ENCODE measurements at regions not wholly inside any gene's neighbourhood (a gene's known extent, or its start where the extent isn't known, plus 50 kb on each side); places are given as distances from the start of the nearest gene placed in this dataset.

DNA sequence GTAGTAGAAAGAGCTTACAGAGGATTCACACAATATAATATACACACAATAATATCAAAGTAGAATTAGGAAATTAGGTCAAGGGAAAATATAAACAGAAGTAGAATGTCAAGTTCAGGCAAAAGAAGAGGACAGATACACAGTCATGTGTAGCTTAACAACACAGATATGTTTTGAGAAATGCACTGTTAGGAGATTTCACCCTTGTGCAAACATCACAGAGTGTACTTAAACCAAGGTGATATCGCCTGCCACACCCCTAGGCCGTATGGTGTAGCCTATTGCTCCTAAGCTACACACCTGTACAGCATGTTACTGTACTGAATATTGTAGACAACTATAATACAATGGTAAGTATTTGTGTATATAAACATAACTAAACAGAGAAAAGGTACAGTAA is 110.0 kb upstream of the EDNRA start:
- TF ChIP-seq CTCF (IDR thresholded peaks at IDR 0.05; ENCODE audit: borderline replicate concordance, insufficient read depth, low read depth, low read length), result no peak
- H3K4me3 ChIP-seq (ENCODE audit: low read depth, low read length), result no peak overlapping the region

DNA sequence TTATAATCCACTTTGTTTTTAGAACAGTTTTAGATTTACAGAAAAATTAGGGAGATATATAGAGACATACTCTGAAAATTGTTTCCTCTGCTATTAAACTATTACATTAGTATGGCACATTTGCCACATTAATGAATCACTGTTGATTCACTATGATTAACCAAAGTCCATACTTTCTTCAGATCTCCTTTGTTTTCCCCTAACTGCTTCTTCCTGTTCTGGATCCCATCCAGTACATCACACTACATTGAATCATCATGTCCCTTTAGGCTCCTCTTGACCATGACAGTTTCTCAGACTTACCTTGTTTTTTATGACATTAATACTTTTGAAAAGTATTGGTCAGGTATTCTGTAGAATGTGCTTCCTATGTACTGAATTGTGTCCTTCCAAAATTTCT is 109.2 kb upstream of the EDNRA start:
- no peak overlapping the region for H3K4me3 ChIP-seq (ENCODE audit: low read depth, low read length)
- TF ChIP-seq CTCF (IDR thresholded peaks at IDR 0.05; ENCODE audit: borderline replicate concordance, insufficient read depth, low read depth, low read length), result no peak

GRCh38 chr4:147378780-147379179 is 102.1 kb upstream of the EDNRA start:
- no peak overlapping the region for H3K4me3 ChIP-seq (ENCODE audit: low read depth, low read length)
- no peak for TF ChIP-seq CTCF (IDR thresholded peaks at IDR 0.05; ENCODE audit: borderline replicate concordance, insufficient read depth, low read depth, low read length)

DNA sequence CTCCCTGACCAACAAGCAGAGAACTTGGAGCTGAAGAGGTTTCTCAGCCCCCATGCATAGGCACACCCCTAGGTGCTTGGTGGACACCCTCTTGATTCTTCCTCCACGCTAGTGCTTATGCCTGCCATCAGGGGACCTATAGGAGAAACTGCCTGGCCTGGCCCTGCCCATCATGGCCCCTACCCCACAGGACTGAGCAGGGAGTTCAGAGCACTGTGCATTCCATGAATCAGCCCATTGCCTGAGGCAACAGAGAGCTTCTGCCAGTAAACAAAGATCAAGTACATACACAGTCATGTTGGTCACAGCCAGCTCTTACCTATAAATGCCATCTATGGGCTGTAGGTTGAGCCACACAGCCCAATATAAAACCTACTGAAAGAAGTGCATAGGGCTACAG is 99.1 kb upstream of the EDNRA start:
- no peak overlapping the region for H3K4me3 ChIP-seq (ENCODE audit: low read depth, low read length)
- no peak for TF ChIP-seq CTCF (IDR thresholded peaks at IDR 0.05; ENCODE audit: borderline replicate concordance, insufficient read depth, low read depth, low read length)

- TF ChIP-seq CTCF (IDR thresholded peaks at IDR 0.05; ENCODE audit: borderline replicate concordance, insufficient read depth, low read depth, low read length), result no peak
- no peak overlapping the region for H3K4me3 ChIP-seq (ENCODE audit: low read depth, low read length)
Measured at GRCh38 chr4:147388018-147388417, 92.9 kb upstream of the EDNRA start.

- no peak overlapping the region for H3K4me3 ChIP-seq (ENCODE audit: low read depth, low read length)
- TF ChIP-seq CTCF (IDR thresholded peaks at IDR 0.05; ENCODE audit: borderline replicate concordance, insufficient read depth, low read depth, low read length), result no peak
Measured at GRCh38 chr4:147396105-147396504, 84.8 kb upstream of the EDNRA start.

- no peak overlapping the region for H3K4me3 ChIP-seq (ENCODE audit: low read depth, low read length)
- TF ChIP-seq CTCF (IDR thresholded peaks at IDR 0.05; ENCODE audit: borderline replicate concordance, insufficient read depth, low read depth, low read length), result no peak
Measured at GRCh38 chr4:147398556-147398955, 82.3 kb upstream of the EDNRA start.

Data from GM12875 (cell line).